Esophagus muscularis mucosa (tissue), 4 donors: ENCODE measurements at regions not wholly inside any gene's neighbourhood (a gene's known extent, or its start where the extent isn't known, plus 50 kb on each side); places are given as distances from the start of the nearest gene placed in this dataset.
A peak's percentile ranks its signal among the peaks of the same experiment; 100 is the strongest.

Experiments used
- DNase-seq: peaks from one replicate; pipeline ENCODE4 v3.0.0-alpha.2; 2017; ENCODE audit errors: extremely low spot score
- H3K27ac ChIP-seq, 4 donors: fragments of 200-600 bp; sonication (generic); replicated peaks in 1 of 4; 1 replicate in 3 of 4; 2 replicates in 1 of 4; pipeline ENCODE4 v1.5.1; 2016 to 2019; ENCODE audit warnings: mild to moderate bottlenecking in 1 of 4
- H3K27me3 ChIP-seq, 4 donors: fragments of 200-600 bp; sonication (generic); one replicate each; pipeline versions ENCODE4 v1.5.1 to v1.6.0; 2016 to 2019
- H3K36me3 ChIP-seq, 4 donors: fragments of 200-600 bp; sonication (generic); one replicate each; pipeline ENCODE4 v1.5.1; 2016 to 2019
- H3K4me1 ChIP-seq, 4 donors: fragments of 200-600 bp; sonication (generic); one replicate each; pipeline ENCODE4 v1.5.1; 2016 to 2019
- H3K4me3 ChIP-seq, 4 donors: fragments of 200-600 bp; sonication (generic); 1 replicate in 2 of 4; 2 replicates in 2 of 4; pipeline ENCODE4 v1.5.1; 2016 to 2019; ENCODE audit warnings: mild to moderate bottlenecking in 4 of 4, moderate library complexity in 1 of 4
- H3K9me3 ChIP-seq, 4 donors: fragments of 200-600 bp; sonication (generic); 1 replicate in 3 of 4; 2 replicates in 1 of 4; pipeline ENCODE4 v1.5.1; 2016 to 2019
- CTCF ChIP-seq, 3 experiments: fragments of 200-600 bp in 2 of 3; fragments of 450-650 bp in 1 of 3; sonication (generic) in 2 of 3; IDR thresholded peaks; one replicate each; pipeline ENCODE4 v1.5.1; 2017 to 2019; ENCODE audit warnings: antibody characterized with exemption in 3 of 3, mild to moderate bottlenecking in 2 of 3, moderate library complexity in 1 of 3
- EP300 ChIP-seq: sonication (generic); formaldehyde crosslinking; IDR thresholded peaks from one replicate; pipeline ENCODE4 v1.6.1; 2017; ENCODE audit warnings: antibody characterized with exemption
- POLR2A ChIP-seq: fragments of 450-650 bp; IDR thresholded peaks from one replicate; pipeline ENCODE4 v1.6.1; 2017; ENCODE audit warnings: antibody characterized with exemption, moderate library complexity, mild to moderate bottlenecking, low read depth
- POLR2AphosphoS5 ChIP-seq, 2 donors: sonication (generic); formaldehyde crosslinking; IDR thresholded peaks; one replicate each; pipeline ENCODE4 v1.6.1; 2017; ENCODE audit warnings: antibody characterized with exemption in 2 of 2
- WGBS: methylation state at CpG from one replicate; pipeline ENCODE4 v1.1.5; 2018; 5-methylcytosine and 5-hydroxymethylcytosine counted together
- intact Hi-C: fragments of 100-400 bp; cut with DNase I; formaldehyde crosslinking; loops from one replicate; pipeline ENCODE4 v1.15.1; 2023

- peaks cover 0 to 58% (median 10%) of the 10 kb centered on the region in 4 donors for H3K27me3 ChIP-seq
Measured at GRCh38 chr6:28646650-28647049, 121.0 kb downstream of the GPX5 start.

GRCh38 chr6:28648035-28648877 is 122.6 kb downstream of the GPX5 start:
- Histone ChIP-seq H3K27ac (no peak overlapping the region), H3K9me3 (no peaks in the 10 kb centered on the region), H3K36me3 (no peaks in the 10 kb centered on the region), H3K4me1 (peaks cover 0 to 15% (median 11%) of the 10 kb centered on the region in 4 donors), H3K4me3 (peak overlapping the region; percentile 31 to 51 (median 35)), H3K27me3 (peaks cover 0 to 65% (median 10%) of the 10 kb centered on the region in 4 donors)
- DNase-seq: no peak
- under 1% methylated on average over 26 of the region's 27 CpGs for WGBS
- intact Hi-C loops: no loop called here
- TF ChIP-seq CTCF (IDR thresholded peaks at IDR 0.05): no peak

More at GRCh38 chr6:28646650-28647049, 121.0 kb downstream of the GPX5 start:
- Histone ChIP-seq H3K4me1 (peaks cover 0 to 15% (median 11%) of the 10 kb centered on the region in 4 donors), H3K27ac (no peak overlapping the region), H3K36me3 (no peaks in the 10 kb centered on the region), H3K4me3 (no peak overlapping the region), H3K9me3 (no peaks in the 10 kb centered on the region)
- no peak for DNase-seq
- TF ChIP-seq CTCF (IDR thresholded peaks at IDR 0.05) (no peak), POLR2A (no peak), POLR2AphosphoS5 (IDR thresholded peaks at IDR 0.05) (no peak), EP300 (no peak)
- WGBS: 84% methylated on average over 1 of the region's 1 CpG
- intact Hi-C loops: no loop called here

- Histone ChIP-seq H3K4me3 (peak overlapping the region; percentile 31 to 51 (median 35)), H3K36me3 (no peaks in the 10 kb centered on the region), H3K27me3 (peaks cover 0 to 66% (median 10%) of the 10 kb centered on the region in 4 donors), H3K9me3 (no peaks in the 10 kb centered on the region), H3K27ac (no peak overlapping the region), H3K4me1 (peaks cover 0 to 15% (median 11%) of the 10 kb centered on the region in 4 donors)
- no peak for TF ChIP-seq CTCF (IDR thresholded peaks at IDR 0.05)
- no peak for TF ChIP-seq POLR2A
- no peak for TF ChIP-seq POLR2AphosphoS5 (IDR thresholded peaks at IDR 0.05)
- no peak for TF ChIP-seq EP300
- intact Hi-C loops: no loop called here
- WGBS: 8% methylated on average over 10 of the region's 10 CpGs
- DNase-seq: no peak
Measured at GRCh38 chr6:28648878-28649375, 123.2 kb downstream of the GPX5 start.

GRCh38 chr6:28651161-28651560 is 125.5 kb downstream of the GPX5 start:
- peaks cover 0 to 74% (median 10%) of the 10 kb centered on the region in 4 donors for H3K27me3 ChIP-seq
- peaks cover 0 to 15% (median 11%) of the 10 kb centered on the region in 4 donors for H3K4me1 ChIP-seq
- no peaks in the 10 kb centered on the region for H3K36me3 ChIP-seq
- H3K27ac ChIP-seq: no peak overlapping the region
- TF ChIP-seq POLR2A (no peak), CTCF (IDR thresholded peaks at IDR 0.05) (no peak), POLR2AphosphoS5 (IDR thresholded peaks at IDR 0.05) (no peak), EP300 (no peak)
- intact Hi-C loops: no loop called here
- H3K9me3 ChIP-seq: no peaks in the 10 kb centered on the region
- no peak for DNase-seq
- 98% methylated on average over 6 of the region's 6 CpGs for whole genome bisulfite sequencing
- no peak overlapping the region for H3K4me3 ChIP-seq
